NCI-H345 (cell line): ENCODE measurements at regions not wholly inside any gene's neighbourhood (a gene's known extent, or its start where the extent isn't known, plus 50 kb on each side); places are given as distances from the start of the nearest gene placed in this dataset.

ENCODE experiments used
- DNase-seq: peaks from one replicate; lab custom pipeline; 2025; lab: John Stamatoyannopoulos, UW

GRCh38 chr20:19807946-19808330 lies 49.9 kb downstream of the RIN2 start:
- peak; percentile 57 for DNase-seq

- peak; percentile 79 for DNase-seq
Observed at GRCh38 chr20:19808498-19808897, 50.4 kb downstream of the RIN2 start.

GRCh38 chr20:19809505-19809904 lies 51.4 kb downstream of the RIN2 start:
- peak; percentile 22 for DNase-seq

GRCh38 chr20:19811231-19811630 lies 53.2 kb downstream of the RIN2 start:
- DNase-seq: no peak

- no peak for DNase-seq
Observed at GRCh38 chr20:19812056-19812455, 54.0 kb downstream of the RIN2 start.

- DNase-seq: no peak
Observed at GRCh38 chr20:19812696-19813095, 54.6 kb downstream of the RIN2 start.

- no peak for DNase-seq
Observed at GRCh38 chr20:19813846-19814640, 56.0 kb downstream of the RIN2 start.

- no peak for DNase-seq
Observed at GRCh38 chr20:19815553-19815991, 57.5 kb downstream of the RIN2 start.

- no peak for DNase-seq
Observed at GRCh38 chr20:19816386-19816785, 58.3 kb downstream of the RIN2 start.

GRCh38 chr20:19817017-19817416 lies 59.0 kb downstream of the RIN2 start:
- no peak for DNase-seq

GRCh38 chr20:19819149-19819548 lies 61.1 kb downstream of the RIN2 start:
- DNase-seq: no peak

GRCh38 chr20:19820555-19821211 lies 62.6 kb downstream of the RIN2 start:
- no peak for DNase-seq

GRCh38 chr20:19821606-19822005 lies 63.5 kb downstream of the RIN2 start:
- DNase-seq: no peak

- no peak for DNase-seq
Observed at GRCh38 chr20:19823216-19823615, 65.2 kb downstream of the RIN2 start.

- DNase-seq: no peak
Observed at GRCh38 chr20:19823971-19824370, 65.9 kb downstream of the RIN2 start.

- no peak for DNase-seq
Observed at GRCh38 chr20:19824861-19825260, 66.8 kb downstream of the RIN2 start.

GRCh38 chr20:19826179-19826914 lies 68.3 kb downstream of the RIN2 start:
- no peak for DNase-seq

- peak; percentile 41 for DNase-seq
Observed at GRCh38 chr20:19827818-19828217, 69.8 kb downstream of the RIN2 start.

- peak; percentile 47 for DNase-seq
Observed at GRCh38 chr20:19828232-19828631, 70.2 kb downstream of the RIN2 start.

GRCh38 chr20:19830211-19830785 lies 72.2 kb downstream of the RIN2 start:
- no peak for DNase-seq

GRCh38 chr20:19832875-19833274 lies 74.8 kb downstream of the RIN2 start:
- DNase-seq: no peak

GRCh38 chr20:19833395-19833794 lies 75.3 kb downstream of the RIN2 start:
- DNase-seq: no peak

GRCh38 chr20:19834287-19834686 lies 76.2 kb downstream of the RIN2 start:
- no peak for DNase-seq
